ENCODE measurements at regions not wholly inside any gene's neighbourhood (a gene's known extent, or its start where the extent isn't known, plus 50 kb on each side); places are given as distances from the start of the nearest gene placed in this dataset.
"Not testable (repeated sequence)": the region's sequence is repeated elsewhere in the genome, so short reads cannot be mapped to it uniquely, and the experiment has no call there.

- FAIRE-seq; DNase-seq (ENCODE audit: low spot score): not testable (repeated sequence)
These were observed 76.9 kb upstream of the HNRNPA1L2 start for GRCh38 chr13:52565324-52565723.

- peak; percentile 65 for FAIRE-seq
- not testable (repeated sequence) for DNase-seq (ENCODE audit: low spot score)
These were observed 72.2 kb upstream of the HNRNPA1L2 start for GRCh38 chr13:52569904-52570602.

DNA sequence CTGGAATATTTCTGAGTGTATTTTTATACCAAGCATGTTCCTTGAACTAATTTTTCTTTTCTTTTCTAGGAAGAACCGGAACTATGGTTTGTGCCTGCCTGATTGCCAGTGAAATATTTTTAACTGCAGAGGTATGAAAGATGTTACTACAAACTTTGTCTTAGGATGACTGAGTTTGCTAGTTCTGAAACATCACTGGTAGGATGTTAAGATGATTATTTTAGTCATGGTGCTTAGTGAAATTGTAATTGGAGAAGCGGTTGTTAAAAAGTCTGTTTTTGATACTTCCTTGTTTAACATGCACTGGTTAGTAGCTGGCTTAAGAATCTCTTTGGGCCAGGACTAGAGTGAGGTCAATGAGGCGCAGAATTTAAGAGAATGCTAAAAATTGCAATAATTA is 71.1 kb upstream of the HNRNPA1L2 start:
- DNase-seq (ENCODE audit: low spot score); FAIRE-seq: not testable (repeated sequence)

DNA sequence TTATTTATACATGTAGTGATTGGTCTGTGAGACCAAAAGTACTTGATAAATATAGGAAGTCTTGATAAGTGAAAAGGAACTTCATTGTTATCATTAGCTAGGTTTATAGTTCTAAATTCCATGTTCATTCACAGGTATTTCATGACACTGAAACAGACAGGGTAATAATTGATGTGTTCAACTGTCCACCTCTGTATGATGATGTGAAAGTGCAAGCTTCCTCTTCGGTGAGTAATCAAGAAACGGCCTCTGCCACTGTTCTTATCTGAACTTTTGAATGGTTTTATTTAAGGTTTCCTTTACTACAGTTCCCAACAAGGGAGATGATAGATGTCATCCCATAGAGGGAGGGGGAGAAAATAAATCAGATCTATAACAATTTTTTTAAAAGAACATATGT is 59.3 kb upstream of the HNRNPA1L2 start:
- not testable (repeated sequence) for FAIRE-seq

More for the DNA sequence above, 59.3 kb upstream of the HNRNPA1L2 start:
- DNase-seq (ENCODE audit: low spot score): not testable (repeated sequence)

All from urothelium cell line (cell line).